Right lobe of liver (tissue), 4 donors: ENCODE measurements at regions not wholly inside any gene's neighbourhood (a gene's known extent, or its start where the extent isn't known, plus 50 kb on each side); places are given as distances from the start of the nearest gene placed in this dataset.

ENCODE experiments used
- CTCF ChIP-seq, 4 donors: fragments of 200-600 bp in 3 of 4; fragments of 450-650 bp in 1 of 4; IDR thresholded peaks; one replicate each; pipeline versions ENCODE4 v1.5.1 to v1.8.0; 2016 to 2022; ENCODE audit warnings: antibody characterized with exemption in 4 of 4, mild to moderate bottlenecking in 2 of 4
- POLR2A ChIP-seq: fragments of 450-650 bp; IDR thresholded peaks from one replicate; pipeline ENCODE4 v1.6.1; 2017; ENCODE audit warnings: antibody characterized with exemption, mild to moderate bottlenecking
- donor health status: DM: no; HTN: no; CAD: no.
- donor health status: DM: no; HTN: no; CAD: no.
- donor health status: DM: no; HTN: yes; CAD: no.

DNA sequence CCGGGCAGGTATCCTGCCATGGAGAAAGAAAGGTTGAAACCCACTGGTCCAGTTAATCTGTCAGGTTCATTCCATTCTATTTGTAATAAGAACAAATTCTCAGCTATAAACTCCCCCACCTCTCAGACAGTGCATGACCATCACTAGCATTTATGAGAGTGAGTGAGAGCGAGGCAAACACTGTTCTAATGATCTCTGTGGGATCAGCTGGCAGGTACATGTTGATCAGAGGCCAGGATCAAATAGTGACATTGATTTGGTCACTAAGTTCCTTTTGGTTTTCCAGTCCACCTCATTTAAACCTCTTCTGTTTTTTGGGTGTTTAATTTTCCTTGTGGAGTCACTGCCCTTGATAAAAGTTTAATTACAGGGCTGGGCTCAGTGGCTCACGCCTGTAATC lies 423.1 kb upstream of the CHST9 start:
- TF ChIP-seq CTCF (IDR thresholded peaks at IDR 0.05), result no peak
- no peak for TF ChIP-seq POLR2A
